Stimulated activated CD4-positive, alpha-beta T cell treated with anti-CD3 and anti-CD28 coated beads, Interleukin-1b, Interleukin-23, amount 100 ng/mL, for 1 hour (primary cell): ENCODE measurements at regions not wholly inside any gene's neighbourhood (a gene's known extent, or its start where the extent isn't known, plus 50 kb on each side); places are given as distances from the start of the nearest gene placed in this dataset.

Experiments used
- DNase-seq, 2 donors: peaks; one replicate each; pipeline ENCODE4 v3.0.0-alpha.2; 2020; ENCODE audit warnings: low read depth in 2 of 2

DNA sequence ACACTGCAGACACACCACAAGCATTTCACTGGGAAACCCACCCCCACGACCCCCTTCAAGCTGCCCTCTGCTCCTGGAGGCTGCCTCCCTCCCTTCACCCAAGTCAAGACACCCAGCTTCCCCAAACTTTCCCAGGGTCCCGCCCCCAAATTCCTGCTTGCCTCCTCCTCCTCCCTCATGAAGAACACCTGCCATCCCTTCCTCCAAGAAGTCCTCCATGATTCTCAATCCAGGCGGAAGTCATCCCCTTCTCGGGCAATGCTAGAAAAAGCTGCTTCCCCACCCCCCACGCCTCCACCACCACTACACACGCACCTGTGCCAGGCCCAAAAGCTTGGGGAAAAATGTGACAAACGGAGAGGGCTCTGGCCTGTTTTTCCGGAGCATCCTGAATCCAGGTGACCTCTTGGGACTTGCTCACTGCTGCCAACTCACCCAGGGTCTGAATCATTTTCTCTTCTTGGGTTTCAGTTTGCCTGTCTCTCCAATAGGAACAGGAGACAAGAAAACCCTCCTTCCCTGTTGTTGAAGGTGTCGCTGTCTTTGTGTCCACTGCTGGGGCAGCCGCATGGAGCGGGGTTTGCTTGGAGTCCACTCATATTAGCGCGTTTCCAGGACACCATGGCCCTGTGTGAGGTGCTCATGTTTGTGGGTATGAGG lies 101.0 kb upstream of the CASZ1 start:
- no peak for DNase-seq

DNA sequence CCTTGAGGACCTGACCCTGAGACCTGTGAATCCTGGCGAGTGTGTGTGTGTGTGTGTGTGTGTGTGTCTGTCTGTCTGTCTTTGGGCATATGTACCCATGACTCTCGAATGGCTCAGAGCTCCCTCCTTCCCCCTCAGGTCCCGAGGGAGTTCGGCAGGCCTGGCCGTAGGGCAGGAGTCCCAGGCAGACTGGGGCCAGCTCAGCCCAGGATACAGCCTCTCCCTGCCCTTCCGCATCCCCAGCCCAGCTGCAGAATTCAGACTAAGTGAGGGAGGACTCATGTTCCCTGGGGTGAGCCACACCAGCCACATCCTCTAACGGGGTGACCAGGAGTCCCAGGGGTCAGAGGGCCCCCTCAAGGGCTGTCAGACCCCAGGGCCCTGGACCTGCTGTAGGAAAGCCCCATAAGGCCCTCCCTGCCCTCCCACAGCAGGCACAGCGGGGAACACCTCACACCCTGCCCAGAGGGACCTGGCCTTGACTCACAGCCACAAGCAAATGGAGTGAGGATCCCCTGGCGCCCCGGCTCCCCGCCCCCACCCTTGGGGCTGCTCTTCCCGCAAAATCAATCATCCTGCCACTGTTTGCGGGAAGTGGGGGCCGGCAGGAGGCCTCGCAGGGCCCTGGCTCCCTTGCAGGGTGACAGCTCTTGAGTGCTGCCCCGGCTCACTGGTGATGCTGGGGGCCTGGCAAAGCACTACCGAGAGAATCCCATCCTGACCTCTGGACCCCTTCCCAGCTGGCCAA lies 101.7 kb upstream of the CASZ1 start:
- DNase-seq: no peak

DNA sequence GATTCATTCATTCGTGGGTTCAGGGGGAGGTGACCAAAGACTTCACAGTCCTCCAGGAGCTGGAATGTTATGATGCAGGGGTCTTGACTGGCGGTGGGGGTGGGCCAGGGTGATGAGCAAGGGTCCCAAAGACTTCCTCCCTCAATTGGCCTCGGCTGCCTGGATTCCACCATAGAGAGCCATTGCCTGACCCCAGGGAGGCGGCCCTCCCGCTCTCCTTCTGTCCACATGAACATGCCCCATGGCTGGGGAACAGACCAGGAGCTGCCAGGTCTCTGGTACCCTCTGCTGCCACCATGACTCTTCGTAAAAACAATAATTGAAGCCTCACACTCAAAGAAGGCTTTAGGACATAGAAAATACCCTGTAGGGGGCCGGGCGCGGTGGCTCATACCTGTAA lies 102.5 kb upstream of the CASZ1 start:
- no peak for DNase-seq

DNA sequence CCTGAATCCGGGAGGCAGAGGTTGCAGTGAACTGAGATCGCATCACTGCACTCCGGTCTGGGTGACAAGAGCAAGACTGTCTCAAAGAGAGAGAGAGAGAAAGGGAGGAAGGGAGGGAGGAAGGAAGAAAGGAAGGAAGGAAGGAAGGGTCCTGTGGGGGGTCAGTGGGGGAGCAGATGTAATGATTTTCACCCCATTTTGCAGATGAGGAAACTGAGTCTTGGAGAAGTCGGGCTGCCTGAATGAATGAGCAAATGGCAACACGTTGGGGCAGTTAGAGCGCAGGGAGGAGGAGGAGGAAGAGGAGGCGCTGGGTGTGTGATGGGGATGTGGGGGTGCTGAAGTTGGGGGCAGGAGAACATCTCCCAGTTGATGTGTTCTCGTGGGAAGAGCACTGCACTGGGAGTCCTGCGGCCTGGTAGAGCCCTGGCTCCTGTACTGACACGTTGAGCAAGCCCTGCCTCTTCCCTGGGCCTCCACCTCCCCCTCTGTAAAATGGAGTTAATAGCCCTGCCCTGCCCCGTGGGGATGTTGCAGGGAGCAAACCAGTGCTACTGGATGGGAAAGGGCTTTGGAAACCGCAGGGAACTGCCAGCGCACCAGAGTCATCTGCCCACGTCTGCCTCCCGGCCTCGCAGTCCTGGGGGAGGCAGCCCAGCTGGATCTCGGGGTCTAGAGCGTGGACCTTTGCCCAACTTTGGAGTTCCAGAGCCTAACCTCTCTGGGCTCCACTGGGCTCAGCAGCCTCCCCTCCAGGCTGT lies 103.2 kb upstream of the CASZ1 start:
- DNase-seq: no peak

DNA sequence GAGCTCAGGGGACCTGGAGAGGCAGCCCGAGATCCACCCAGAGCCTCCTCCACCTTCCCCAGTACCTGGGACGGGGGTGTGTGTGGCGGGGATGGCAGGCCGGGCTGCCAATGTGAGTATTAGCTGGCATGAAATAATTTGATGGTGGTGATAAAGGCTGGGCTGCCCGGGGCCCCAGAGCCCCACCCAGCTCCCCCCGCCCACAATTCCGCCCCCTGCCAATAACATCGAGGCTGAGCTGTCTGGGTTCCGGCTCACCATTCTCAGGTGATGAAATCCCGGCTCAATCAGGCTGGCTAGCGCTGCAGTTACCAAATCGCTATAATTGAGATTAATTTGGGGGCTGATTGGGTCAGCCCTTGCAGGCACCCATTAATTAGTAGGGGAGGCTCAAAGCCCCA lies 103.8 kb upstream of the CASZ1 start:
- no peak for DNase-seq

DNA sequence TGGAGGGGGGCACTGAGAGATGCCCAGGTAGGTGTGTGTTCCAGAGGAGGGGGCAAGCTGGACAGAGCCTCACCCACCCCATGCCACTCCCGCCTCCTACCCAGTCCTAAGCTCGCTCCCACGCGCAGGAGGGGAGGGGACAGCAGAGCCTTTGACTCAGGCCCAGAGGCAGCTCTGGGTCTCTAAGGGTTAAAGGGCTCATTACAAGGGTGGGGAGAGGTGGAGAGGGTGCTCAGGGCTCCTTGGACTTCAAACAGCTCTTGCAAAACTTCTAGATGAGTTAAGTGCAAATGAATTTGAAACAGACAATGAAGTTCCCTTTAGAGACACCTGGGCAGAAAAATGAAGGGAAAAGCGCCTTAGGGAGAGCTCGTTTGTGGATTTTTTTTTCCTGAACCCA lies 104.2 kb upstream of the CASZ1 start:
- DNase-seq: no peak

DNA sequence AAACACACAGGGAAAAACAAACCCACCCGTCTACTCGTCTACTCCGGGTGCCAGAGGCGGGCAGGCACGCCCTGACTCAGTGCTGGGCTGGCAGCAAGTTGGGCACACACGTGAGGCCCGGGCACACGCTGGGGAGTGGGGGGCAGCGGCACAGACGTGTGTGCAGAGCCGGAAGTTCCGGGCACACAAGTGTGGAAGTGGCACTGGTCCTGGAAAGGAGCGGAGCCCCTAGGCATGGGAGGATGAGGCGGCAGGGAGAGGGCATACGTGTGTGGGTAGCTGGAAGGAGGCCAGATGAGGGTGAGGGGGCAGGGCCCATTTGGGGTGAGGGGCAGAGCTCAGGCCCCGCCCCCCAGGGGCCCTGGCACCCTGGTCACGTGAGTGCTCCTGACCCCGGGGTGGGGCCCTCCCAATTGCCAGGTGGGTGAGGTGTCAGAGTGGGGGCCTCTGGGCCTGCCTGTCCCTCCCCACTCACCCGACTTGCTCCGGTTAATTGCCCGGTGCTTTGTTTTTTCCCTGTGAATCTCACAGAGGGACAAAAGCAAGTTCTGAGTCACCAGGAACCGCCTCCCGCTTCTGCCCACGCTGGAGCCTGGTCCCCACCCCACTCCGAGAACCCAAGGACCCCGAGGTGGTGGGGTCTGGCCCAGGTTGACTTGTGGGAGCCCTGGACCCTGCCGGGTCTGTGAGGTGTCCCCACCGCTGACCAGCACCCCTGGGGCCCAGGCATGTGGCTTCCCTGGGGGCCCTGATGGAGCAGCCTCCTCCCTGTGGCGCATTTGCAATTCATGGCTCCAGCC lies 104.8 kb upstream of the CASZ1 start:
- no peak for DNase-seq

DNA sequence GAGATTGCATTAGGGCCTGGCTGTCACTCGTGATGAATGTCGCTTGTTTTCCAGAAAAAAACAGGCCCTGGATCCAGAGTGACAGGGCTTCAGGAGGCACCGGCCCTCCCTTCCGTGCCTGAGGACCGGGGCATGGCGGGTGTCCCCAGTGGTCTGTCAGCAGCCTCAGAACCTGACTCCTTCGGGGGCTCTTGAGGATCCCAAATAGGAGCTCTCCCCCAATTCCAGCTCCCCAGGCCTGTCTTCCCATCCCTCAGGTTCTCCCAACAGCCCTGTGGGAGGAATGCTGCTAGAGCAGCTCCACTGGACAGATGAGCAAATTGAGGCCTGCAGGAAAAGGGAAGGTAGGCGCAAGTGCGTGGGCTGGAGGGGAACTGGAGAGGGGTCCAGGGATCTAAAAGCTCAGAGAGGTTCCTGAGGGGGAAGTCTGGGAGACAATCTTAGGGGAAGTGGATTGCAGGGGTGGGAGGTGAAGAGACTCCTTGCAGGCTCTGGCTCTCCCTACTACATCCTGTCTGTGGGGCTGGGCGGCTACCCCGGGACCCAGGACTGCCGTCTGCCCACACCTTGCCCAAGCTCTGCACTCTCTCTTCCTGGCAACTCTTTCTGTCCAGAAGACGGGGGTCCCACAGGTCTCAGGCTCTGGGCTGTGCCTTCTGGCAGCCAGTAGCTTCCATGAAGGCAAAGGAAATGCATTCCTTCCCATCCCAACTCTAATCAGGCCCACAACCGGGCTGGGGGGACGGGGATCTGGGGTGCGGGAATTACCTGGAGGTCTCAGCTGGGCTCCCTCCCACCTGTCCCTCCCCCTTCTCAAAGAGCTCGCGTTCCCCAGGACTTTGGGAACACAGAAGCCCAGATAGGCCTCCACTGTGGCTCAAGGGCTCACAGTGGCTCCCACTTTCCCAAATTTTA lies 105.7 kb upstream of the CASZ1 start:
- no peak for DNase-seq

DNA sequence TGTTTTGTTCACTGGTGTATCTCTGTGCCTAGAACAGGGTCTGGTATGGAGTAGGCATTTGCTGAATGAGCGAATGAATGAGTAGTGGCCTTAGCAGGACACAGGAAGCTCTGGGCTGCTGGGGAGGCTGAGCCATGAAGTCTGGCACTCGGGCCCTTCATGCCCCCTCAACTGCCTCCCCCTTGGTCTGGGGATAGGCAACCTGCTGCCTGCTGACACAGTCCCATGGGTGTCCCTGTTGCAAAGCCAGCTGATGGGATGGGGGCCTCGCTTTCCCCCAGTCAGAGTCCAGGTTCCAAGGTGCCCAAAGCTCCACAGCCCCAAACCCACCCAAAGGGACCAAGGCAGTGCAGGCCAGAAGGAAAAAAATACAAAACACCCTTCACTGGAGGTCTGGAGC lies 107.0 kb upstream of the CASZ1 start:
- DNase-seq: no peak

DNA sequence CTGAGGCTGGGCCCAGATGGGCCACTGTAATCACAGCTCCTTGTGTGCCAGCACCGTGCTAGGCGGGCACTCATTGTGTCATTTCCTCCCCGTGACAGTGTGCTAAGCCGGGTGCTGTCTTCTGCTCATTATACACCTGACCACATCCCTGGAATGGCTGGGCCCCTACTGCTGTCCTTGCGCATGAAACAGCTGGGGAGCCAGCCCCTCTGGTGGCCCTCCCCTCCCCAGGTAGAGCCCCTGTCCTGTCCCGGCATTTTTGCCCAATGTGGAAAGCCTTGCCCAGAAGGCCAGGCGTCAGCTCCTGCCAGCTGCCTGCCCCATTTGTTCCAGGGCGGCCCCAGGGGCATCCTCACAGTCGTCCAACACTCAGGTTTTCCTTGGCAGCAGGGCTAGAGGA lies 107.4 kb upstream of the CASZ1 start:
- no peak for DNase-seq

DNA sequence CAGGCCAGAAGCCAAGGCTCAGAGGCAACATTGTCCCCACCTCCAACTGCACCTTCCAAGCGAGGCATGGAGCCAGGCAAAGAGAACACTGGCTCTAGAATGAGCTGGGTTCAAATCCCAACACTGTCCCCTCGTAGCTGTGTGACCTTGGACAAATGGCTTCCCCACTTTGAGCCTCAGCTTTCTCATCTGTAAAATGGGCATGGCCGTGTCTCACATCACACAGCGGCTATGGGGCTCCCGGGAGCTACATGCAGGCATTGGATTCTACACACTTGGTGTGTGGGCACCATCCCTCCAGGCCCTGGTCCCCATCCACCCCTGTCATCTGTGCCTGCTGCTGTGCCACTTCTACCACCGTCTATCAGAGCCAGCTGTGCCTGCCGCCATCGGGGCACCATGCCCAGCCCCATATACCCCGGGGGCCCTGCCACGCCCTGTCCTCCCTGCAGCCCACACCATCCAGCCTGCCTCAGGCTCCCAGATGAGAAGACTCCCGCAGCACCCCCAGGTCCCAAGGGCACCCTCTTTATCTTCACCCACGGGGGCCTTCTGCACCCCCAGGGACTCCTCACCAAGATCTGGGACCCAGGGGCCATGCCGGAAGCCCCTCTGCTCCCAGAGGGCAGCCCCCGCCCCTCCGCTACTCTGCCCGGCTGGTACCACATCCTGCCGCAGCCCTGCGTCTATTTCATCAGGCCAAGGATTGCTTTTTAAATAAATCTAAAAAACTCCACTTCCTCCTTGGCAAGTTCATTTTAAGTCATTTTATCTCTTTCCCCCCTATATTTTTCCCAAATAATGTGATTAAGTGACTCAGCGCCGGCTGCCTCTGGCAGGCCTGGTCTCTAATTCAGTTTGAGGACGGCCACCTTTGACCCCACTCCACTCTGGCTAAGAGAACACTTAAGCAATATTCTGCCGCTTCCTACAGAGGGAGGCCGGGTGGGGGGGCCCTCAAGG lies 107.8 kb upstream of the TARDBP start:
- no peak for DNase-seq

DNA sequence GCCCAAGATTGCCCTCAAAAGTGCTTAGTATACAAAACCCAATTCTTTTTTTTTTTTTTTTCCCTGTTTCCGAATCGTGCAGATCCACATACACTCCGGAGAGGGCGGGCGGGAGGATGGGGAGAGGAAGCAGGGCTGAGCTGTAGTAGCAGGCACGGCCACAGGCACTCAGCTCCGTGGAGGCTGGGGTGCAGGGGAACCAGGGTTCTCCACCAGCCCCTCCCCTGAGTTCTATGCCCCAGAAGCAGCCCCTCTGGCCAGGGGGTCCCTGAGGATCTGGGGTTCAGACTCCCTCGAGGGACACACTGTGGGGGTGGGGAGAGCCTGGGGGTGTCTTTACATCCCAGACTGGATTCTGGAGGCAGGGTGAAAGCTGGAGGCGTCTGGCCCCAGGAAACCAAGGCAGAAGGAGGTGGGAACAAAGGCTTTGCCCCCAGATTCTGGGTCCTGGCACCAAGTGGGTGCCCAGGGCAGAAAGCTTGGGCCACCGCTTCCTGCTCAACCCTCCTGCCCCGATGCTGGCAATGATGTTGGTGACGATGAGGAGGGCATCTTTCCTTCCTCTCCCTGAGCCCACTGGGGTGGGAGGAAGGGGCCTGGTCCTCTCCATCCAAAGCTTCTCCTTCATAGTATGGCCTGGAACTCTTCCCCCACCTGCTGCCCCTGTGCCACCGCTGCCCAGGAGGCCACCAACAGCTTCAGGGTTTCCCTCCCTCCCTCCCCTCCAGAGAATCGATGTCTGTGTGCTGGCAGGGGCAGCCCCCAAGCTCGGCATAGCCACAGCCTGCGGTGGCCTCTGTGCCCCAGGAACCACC lies 106.4 kb upstream of the TARDBP start:
- DNase-seq: no peak

DNA sequence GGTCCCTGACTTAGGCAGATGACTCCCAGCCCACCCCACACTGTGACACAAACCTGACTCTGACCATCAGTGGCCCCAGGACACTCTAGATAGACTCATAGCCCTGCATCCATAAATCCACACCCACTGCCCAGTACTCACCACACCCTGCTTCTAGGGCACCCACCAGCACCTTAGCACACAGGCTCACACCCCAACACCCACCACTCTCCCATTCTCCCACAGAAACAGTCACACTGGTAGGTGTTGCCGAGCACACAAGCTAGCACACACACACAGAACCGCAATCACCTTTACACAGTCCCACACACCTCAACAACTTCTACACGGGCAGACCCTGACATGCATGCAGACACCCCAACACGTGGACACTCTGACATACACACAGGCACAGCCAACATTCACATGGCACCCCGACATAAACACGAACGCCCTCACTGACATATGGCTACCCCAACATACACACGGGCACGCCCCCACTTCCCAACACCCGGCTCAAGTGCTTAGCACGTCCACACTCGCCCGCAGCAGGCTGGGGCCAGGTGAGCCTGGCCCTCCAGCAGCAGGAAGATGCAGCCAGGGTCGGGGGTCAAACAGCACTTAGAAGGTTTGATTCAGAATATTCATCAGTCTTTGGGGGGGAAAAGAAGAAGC lies 105.5 kb upstream of the TARDBP start:
- no peak for DNase-seq

DNA sequence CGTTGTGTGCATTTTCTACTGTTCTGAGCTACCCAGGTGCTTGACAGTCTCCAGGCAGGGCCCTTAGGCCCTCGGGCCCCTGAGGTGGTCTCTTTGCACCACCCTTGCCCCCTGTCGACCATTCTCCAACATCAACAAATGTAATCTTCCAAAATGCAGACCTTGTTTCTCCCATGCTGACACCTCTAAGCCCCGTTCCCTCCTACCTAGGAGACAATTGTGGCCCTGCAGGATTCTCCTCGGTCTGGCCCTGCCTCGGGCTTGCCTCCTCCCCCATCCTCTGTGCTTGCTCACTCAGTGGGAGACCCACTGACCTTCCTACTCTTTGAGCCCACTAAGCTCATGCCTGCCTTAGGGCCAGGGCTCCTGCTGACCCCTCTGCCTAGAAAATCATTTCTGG lies 104.2 kb upstream of the TARDBP start:
- DNase-seq: no peak

DNA sequence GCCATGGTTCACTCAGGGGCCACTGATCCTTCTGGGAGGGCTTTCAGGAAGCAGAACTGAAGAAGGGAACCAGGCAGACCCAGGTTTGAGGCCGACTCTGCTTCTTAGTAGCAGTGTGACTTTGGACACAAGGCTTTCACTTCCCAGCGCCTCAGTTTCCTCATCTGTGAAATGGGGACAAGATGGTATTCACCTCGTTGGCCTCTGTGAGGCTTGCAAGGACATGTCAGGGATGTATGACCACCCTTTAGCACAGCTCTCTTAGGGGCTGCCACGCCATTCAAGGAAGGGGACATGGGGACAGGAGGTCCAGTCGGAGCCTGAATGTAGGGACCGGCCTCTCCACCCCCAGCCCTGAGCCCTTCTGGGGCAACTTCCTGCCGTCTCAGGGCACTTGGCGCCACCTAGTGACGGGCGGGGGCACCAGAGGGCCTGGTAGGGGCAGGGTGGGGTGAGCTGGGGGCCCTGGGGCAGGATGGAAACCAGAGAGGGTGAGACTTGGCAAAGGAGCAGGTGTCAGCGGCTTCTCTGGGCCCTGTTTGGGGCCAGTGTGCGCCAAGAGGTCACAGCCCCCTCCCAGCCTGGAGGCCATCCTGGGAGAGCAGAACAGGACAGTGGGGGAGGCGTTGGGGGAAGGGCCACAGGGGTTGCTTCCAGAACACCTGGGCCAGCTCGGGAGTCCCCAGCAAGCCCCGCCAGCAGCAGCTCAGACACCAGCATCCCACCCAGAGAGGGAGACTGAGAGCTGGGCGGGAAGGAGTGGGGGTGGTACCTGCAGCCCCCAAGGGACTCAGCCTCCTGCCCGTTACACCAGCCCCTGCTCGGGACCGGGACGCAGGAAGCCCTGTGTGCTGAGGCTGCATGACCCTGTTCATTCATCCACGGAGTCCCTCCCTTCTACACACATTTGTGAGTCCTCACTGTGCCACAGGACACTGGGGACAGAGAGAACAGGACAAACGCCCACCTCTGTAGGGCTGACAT lies 102.5 kb upstream of the TARDBP start:
- DNase-seq: peak; percentile 45 to 54

DNA sequence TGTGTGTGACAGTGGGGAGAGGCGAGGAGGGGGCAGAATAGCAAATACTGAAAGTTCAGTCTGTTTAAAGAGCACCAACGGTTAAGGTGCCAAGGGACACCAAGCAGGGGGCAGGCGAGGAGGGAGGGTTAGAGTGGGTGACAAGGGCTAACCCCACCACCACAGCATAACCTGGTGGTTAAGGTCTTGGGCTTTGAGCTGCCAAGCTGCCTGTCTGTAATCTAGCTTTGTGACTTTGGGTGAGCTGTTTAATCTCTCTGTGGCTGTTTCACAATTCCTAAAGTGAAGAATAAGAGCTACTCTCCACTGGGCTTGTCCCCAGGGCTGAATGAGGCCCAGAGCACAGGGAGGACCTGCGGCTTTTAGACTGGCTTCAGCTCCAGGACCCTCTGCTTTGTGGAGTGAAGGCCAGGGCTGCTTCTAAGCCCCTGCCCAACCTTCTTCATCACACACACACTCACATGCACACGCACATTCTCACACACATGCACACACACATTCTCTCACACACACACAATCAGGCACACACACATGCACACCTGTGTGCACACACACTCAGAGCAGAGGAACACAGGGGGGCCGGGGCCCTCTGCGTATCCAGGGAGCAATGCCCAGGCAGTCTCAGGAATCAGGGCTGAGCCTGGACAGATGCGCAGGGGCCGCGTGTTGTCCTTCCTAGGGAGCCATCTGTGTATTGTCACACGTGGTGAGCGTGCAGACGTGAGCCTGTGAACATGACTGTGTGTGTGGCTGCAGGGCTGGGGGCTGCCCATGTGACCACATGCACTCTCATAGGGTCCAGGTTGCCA lies 101.6 kb upstream of the TARDBP start:
- DNase-seq: no peak
